Chondrocyte (in vitro differentiated cells): ENCODE measurements at regions not wholly inside any gene's neighbourhood (a gene's known extent, or its start where the extent isn't known, plus 50 kb on each side); places are given as distances from the start of the nearest gene placed in this dataset.

Source experiments
- DNase-seq: peaks from one replicate; pipeline ENCODE4 v3.0.0; 2021; ENCODE audit warnings: mixed read lengths, low spot score
- H3K27ac Mint-ChIP-seq: one replicate; pipeline ENCODE4 v1.8.0; 2021; ENCODE audit warnings: mild to moderate bottlenecking, moderate library complexity, mixed read lengths; ENCODE audit not compliant: unreplicated experiment
- H3K27me3 Mint-ChIP-seq: 2 replicates; pipeline ENCODE4 v1.8.0; 2021; ENCODE audit warnings: low read depth, mixed read lengths
- H3K36me3 Mint-ChIP-seq: 2 replicates; pipeline ENCODE4 v1.8.0; 2021; ENCODE audit warnings: low read depth, mixed read lengths
- H3K4me1 Mint-ChIP-seq: 2 replicates; pipeline ENCODE4 v1.8.0; 2021; ENCODE audit warnings: low read depth, mild to moderate bottlenecking, mixed read lengths
- H3K4me3 Mint-ChIP-seq: one replicate; pipeline ENCODE4 v1.8.0; 2021; ENCODE audit warnings: mild to moderate bottlenecking, moderate library complexity, mixed read lengths; ENCODE audit not compliant: unreplicated experiment
- H3K9me3 Mint-ChIP-seq: 2 replicates; pipeline ENCODE4 v1.8.0; 2021; ENCODE audit warnings: low read depth, mixed read lengths
- TF ChIP-seq, protein P1 (sequence below): fragments of 200-600 bp; sonication (generic); IDR thresholded peaks from 2 replicates; pipeline ENCODE4 v1.5.0; 2021; ENCODE audit warnings: antibody characterized with exemption, mild to moderate bottlenecking, moderate library complexity

- Mint-ChIP-seq H3K9me3 (peaks cover 43% of the 10 kb centered on the region), H3K27me3 (no peaks in the 10 kb centered on the region), H3K4me1 (no peaks in the 10 kb centered on the region), H3K36me3 (peaks cover 3% of the 10 kb centered on the region), H3K27ac (no peak overlapping the region), H3K4me3 (no peak overlapping the region)
- DNase-seq = no peak
- TF ChIP-seq, protein P1, sequence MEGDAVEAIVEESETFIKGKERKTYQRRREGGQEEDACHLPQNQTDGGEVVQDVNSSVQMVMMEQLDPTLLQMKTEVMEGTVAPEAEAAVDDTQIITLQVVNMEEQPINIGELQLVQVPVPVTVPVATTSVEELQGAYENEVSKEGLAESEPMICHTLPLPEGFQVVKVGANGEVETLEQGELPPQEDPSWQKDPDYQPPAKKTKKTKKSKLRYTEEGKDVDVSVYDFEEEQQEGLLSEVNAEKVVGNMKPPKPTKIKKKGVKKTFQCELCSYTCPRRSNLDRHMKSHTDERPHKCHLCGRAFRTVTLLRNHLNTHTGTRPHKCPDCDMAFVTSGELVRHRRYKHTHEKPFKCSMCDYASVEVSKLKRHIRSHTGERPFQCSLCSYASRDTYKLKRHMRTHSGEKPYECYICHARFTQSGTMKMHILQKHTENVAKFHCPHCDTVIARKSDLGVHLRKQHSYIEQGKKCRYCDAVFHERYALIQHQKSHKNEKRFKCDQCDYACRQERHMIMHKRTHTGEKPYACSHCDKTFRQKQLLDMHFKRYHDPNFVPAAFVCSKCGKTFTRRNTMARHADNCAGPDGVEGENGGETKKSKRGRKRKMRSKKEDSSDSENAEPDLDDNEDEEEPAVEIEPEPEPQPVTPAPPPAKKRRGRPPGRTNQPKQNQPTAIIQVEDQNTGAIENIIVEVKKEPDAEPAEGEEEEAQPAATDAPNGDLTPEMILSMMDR = no peak
Observed at GRCh38 chr13:19062019-19062646, 119.5 kb downstream of the TUBA3C start.

GRCh38 chr13:19061278-19061677 is 120.3 kb downstream of the TUBA3C start:
- Mint-ChIP-seq H3K36me3 (peaks cover 3% of the 10 kb centered on the region), H3K27ac (no peak overlapping the region), H3K4me3 (no peak overlapping the region), H3K9me3 (peaks cover 48% of the 10 kb centered on the region), H3K4me1 (no peaks in the 10 kb centered on the region), H3K27me3 (no peaks in the 10 kb centered on the region)
- DNase-seq = no peak
- TF ChIP-seq, protein P1 = no peak

DNA sequence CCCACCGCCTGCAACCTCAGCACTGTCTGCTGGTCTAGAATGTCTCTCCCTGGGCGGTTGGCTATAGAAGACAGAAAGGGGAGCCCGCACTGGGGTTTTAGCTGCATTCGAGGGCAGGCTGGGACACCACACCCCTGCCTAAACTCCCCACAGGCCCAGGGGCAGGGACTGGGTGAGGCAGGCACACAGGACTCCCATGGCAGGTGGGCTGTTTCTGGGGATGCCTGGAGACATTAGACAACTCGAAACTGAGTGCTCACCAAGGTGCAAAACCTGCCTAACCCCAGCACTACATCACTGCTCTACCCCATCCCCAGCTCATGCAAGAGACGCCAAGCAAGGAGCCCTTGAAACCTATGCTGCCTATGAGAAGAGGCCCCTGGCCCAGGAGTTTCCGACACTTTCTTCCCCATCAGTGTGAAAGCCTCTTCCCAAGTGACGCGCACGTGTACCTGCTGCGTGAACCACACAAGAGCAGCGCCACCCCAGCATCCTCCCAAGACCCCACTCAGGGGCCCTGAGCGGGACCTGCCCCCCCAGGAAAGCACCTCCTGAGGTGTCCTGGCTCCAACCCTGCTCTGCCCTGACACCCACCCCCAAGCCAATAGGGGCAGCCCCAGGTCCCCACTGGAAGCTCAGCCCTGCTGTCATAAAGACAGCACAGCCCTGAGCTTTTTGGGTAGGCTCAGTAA is 121.2 kb downstream of the TUBA3C start:
- no peak for DNase-seq
- peaks cover 41% of the 10 kb centered on the region for H3K9me3 Mint-ChIP-seq
- no peaks in the 10 kb centered on the region for H3K27me3 Mint-ChIP-seq
- H3K4me3 Mint-ChIP-seq = no peak overlapping the region
- TF ChIP-seq, protein P1 = no peak
- H3K36me3 Mint-ChIP-seq = peaks cover 3% of the 10 kb centered on the region
- H3K27ac Mint-ChIP-seq = no peak overlapping the region
- H3K4me1 Mint-ChIP-seq = no peaks in the 10 kb centered on the region

DNA sequence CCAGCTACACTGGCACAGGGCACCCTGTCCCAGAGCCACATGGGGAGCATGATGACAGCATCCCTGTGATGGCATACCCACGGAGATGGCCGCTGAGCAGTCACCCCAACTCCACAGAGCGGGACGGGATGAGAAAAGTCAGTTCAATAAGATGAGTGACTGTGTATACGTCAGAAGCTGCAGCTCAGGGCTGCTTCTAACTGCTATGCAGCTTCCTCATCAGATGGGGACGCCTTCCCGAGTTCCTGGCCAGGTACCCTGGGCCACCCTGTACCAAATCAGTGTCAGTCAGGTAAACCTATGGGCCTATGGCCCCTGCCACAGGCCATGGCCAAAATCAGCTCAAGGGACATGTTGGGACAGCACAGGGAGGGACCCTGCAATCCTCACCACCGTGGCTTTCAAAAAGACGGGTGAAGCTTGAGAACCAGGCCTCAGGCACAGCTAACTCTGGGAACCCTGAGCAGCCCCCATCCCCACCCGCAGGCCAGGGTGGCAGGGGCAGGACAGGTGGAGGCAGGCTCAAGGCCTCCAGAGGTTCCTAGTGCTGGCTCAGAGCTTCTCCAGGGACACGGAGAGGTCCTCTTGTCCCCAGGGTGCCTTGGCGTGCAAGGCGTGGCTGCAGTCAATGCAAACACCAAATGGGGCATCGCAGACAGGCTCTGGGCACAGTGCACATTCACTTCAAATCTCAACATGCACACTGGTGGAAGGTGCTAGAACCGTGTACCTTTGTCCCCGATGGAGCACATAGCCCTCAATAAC is 122.4 kb downstream of the TUBA3C start:
- Mint-ChIP-seq H3K4me3 (no peak overlapping the region), H3K27ac (no peak overlapping the region), H3K36me3 (no peaks in the 10 kb centered on the region), H3K9me3 (peaks cover 39% of the 10 kb centered on the region), H3K27me3 (no peaks in the 10 kb centered on the region), H3K4me1 (no peaks in the 10 kb centered on the region)
- TF ChIP-seq, protein P1 = no peak
- DNase-seq = no peak

DNA sequence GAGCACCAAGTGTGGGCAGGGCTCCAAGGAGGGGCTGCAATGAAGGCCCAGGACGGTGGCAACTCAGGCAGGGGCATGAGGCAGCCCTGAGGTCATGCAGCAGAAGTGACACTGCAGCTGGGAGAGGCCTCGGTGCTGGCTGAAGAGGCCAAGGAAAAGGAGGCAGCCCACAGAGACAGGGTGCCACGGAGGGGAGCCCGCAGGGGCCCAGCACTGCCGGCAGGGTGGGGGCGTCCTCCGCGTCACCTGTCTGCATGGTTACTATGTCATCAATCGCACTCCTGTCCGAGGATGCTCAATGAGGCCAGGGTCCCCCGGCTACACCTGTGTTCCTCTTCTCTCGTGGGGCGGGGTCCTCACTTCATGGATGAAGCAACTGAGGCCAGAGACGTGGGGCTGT is 123.1 kb downstream of the TUBA3C start:
- H3K9me3 Mint-ChIP-seq = peaks cover 41% of the 10 kb centered on the region
- DNase-seq = no peak

More for the DNA sequence above, 123.1 kb downstream of the TUBA3C start:
- TF ChIP-seq, protein P1 = no peak
- H3K27me3 Mint-ChIP-seq = no peaks in the 10 kb centered on the region
- H3K36me3 Mint-ChIP-seq = no peaks in the 10 kb centered on the region
- H3K4me3 Mint-ChIP-seq = no peak overlapping the region
- no peaks in the 10 kb centered on the region for H3K4me1 Mint-ChIP-seq
- no peak overlapping the region for H3K27ac Mint-ChIP-seq
